Endothelial cell of umbilical vein (primary cell): ENCODE measurements at regions not wholly inside any gene's neighbourhood (a gene's known extent, or its start where the extent isn't known, plus 50 kb on each side); places are given as distances from the start of the nearest gene placed in this dataset.
"Not testable (repeated sequence)": the region's sequence is repeated elsewhere in the genome, so short reads cannot be mapped to it uniquely, and the experiment has no call there.

Experiments
- EZH2 ChIP-seq: IDR thresholded peaks from 2 replicates; pipeline ENCODE4 v1.6.1; 2012; ENCODE audit warnings: borderline replicate concordance, low read depth, mild to moderate bottlenecking, moderate library complexity, low read length, inconsistent platforms; ENCODE audit not compliant: severe bottlenecking
- FOS ChIP-seq: IDR thresholded peaks from 2 replicates; pipeline ENCODE4 v1.6.1; 2011; ENCODE audit warnings: mild to moderate bottlenecking, low read length, moderate library complexity, borderline replicate concordance; ENCODE audit not compliant: insufficient read depth
- GATA2 ChIP-seq: IDR thresholded peaks from 2 replicates; pipeline ENCODE4 v1.7.0; 2011; ENCODE audit warnings: low read depth, mild to moderate bottlenecking, moderate library complexity, mixed read lengths, low read length; ENCODE audit not compliant: insufficient read length, insufficient read depth
- JUN ChIP-seq: IDR thresholded peaks from 2 replicates; pipeline ENCODE4 v1.6.1; 2011; ENCODE audit warnings: borderline replicate concordance, low read depth; ENCODE audit not compliant: insufficient read length, insufficient read depth
- POLR2A ChIP-seq: IDR thresholded peaks from 2 replicates; pipeline ENCODE4 v1.6.1; 2012; ENCODE audit warnings: low read depth, mild to moderate bottlenecking, control low read depth, low read length
- POLR2AphosphoS5 ChIP-seq: IDR thresholded peaks from 2 replicates; pipeline ENCODE4 v1.6.1; 2012; ENCODE audit warnings: low read depth, mild to moderate bottlenecking, control low read depth, low read length, moderate library complexity; ENCODE audit not compliant: insufficient read depth
- TF ChIP-seq, protein P1 (sequence below): IDR thresholded peaks from 2 replicates; pipeline ENCODE4 v1.6.1; 2011; ENCODE audit not compliant: insufficient read depth, insufficient read length
- TF ChIP-seq, protein P2 (sequence below), 2 donors: IDR thresholded peaks; 1 replicate in 1 of 2; 2 replicates in 1 of 2; pipeline ENCODE4 v1.5.1; 2011; ENCODE audit warnings: low read length in 2 of 2, mild to moderate bottlenecking in 2 of 2, moderate library complexity in 2 of 2, control low read depth in 1 of 2, inconsistent platforms in 1 of 2, low read depth in 1 of 2; ENCODE audit not compliant: insufficient read depth in 1 of 2; ENCODE audit errors: extremely low read depth in 1 of 2

DNA sequence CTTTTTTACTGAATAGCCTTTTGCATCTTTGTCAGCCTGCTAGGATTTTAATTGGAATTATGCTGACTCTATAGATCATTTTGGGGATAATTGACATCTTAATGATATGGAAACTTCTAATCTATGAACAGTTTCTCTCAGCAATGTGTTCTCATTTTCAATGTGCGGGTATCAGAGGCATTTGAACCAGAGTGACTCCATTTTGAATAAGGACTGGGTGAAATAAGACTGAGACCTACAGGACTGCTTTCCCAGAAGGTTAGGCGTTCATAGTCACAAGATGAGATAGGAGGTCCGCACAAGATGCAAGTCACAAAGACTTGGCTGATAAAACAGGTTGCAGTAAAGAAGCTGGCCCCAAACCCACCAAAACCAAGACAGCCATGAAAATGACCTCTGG is 140.5 kb downstream of the IGLL1 start:
- TF ChIP-seq FOS, POLR2A, GATA2, POLR2AphosphoS5, JUN, EZH2: not testable (repeated sequence)
- TF ChIP-seq, protein P1, sequence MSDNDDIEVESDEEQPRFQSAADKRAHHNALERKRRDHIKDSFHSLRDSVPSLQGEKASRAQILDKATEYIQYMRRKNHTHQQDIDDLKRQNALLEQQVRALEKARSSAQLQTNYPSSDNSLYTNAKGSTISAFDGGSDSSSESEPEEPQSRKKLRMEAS = not testable (repeated sequence)
- TF ChIP-seq, protein P2, sequence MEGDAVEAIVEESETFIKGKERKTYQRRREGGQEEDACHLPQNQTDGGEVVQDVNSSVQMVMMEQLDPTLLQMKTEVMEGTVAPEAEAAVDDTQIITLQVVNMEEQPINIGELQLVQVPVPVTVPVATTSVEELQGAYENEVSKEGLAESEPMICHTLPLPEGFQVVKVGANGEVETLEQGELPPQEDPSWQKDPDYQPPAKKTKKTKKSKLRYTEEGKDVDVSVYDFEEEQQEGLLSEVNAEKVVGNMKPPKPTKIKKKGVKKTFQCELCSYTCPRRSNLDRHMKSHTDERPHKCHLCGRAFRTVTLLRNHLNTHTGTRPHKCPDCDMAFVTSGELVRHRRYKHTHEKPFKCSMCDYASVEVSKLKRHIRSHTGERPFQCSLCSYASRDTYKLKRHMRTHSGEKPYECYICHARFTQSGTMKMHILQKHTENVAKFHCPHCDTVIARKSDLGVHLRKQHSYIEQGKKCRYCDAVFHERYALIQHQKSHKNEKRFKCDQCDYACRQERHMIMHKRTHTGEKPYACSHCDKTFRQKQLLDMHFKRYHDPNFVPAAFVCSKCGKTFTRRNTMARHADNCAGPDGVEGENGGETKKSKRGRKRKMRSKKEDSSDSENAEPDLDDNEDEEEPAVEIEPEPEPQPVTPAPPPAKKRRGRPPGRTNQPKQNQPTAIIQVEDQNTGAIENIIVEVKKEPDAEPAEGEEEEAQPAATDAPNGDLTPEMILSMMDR (IDR thresholded peaks at IDR 0.05; ENCODE audit: extremely low read depth in 1 of 2, insufficient read depth in 1 of 2, low read depth in 1 of 2, low read length in 2 of 2) = not testable (repeated sequence)
